ENCODE measurements at regions not wholly inside any gene's neighbourhood (a gene's known extent, or its start where the extent isn't known, plus 50 kb on each side); places are given as distances from the start of the nearest gene placed in this dataset.

DNA sequence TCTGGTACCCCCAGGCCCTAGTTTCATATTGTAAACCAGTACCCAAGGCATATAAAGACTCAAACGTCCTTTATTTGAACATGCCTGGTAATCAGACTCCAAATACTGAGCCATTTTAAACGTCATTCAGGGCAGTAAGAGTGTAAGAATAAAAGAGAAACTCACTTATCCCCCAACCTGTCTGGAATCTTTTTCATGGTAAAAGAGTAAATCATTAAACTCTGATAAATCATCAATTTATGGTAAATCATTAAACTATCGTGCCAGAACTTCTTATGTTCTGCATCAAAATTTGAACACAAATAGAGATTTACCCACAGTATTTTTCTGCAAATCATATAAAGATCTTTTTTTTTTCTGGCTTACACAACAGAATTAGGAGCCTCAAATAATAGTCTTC is 734.3 kb upstream of the POT1 start:
- no peak for DNase-seq (ENCODE audit: low spot score)

DNA sequence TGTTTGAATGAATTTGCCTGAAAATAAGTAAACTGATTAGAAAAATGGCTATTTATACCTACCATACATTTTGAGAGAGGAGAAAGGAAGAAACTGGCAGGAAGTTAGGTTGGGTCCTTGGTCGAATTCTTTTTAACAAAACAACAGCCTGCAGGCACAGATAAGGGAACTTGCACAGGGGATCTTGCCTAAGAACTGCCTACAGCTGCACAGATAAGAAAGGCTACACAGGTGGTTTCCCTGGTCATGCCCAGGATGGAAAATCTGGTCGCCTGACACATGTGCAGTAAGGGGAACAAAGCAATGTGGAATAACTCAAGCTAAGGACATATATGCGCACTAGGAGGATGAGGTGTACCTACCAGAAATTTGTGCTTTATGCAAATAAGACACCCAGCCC is 732.1 kb upstream of the POT1 start:
- DNase-seq (ENCODE audit: low spot score): no peak

DNA sequence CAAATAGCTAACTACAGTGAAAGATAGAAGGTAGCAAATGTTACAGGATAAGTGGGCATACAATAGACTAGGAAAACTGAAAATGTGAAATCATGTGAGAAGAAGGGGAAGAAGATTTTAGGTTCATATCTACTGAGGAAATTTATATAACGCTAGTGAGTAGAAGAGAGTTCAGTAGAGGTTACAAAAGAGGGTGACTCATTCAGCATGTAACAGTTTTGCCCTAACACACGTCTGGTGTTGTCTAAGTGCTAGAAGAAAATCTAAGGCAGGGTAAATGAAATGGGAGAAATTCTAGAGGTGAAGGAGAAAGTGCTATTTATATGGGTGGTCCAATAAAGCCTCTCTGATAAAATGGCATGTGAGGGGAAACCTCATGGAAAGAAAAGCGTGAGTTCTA is 731.4 kb upstream of the POT1 start:
- no peak for DNase-seq (ENCODE audit: low spot score)

DNA sequence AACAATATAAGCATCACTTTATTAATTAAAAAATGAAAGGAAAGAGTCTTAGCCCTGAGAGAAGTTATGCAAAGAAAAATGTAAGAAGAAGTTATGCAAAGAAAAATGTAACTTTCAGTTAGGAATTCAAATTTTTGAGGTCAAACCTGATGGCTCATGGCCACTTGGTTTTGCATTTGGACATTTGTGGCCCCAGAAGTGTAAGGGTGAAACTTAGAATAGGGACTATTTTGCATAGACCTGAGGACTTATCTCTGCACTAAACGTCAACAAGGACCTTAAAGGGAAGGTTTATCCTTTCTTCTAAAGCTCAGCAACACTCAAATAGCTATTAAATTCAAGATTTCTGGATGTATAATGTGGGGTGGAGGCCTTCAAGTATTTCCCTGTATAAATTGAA is 724.5 kb upstream of the POT1 start:
- no peak for DNase-seq (ENCODE audit: low spot score)

DNA sequence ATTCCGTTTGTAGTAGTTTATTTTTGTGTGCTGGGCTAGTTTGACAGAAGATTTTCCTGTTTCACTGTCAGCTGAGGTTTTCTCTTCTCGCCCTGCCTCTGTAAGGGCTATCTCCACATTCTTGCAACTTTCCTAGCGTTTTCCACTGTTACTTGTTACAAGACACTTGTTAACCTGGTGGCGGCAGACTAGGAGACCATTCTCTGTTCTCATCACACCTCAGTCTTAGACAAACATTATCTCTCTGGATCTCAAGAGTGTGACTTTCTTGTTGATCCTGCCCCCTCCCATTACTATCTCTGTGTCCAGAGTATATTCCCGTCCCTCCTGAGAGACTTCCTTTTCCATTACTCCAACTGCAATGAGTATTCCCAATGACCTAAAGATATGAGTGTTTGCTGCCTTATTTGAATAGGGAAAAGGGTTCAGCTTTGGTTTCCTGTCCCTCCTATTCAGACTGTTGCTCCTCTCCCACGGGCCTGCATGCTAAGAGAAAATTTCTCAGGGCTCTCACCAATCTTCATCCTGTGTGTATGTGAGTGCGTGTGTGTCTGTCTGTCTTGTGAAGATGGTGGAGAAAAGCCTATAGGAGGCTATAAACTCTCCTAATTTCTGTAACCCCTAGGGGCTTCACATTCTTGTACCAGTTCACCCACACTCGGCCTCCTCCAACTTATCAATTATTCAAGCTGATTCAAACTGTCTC is 722.4 kb upstream of the POT1 start:
- DNase-seq (ENCODE audit: low spot score): no peak

DNA sequence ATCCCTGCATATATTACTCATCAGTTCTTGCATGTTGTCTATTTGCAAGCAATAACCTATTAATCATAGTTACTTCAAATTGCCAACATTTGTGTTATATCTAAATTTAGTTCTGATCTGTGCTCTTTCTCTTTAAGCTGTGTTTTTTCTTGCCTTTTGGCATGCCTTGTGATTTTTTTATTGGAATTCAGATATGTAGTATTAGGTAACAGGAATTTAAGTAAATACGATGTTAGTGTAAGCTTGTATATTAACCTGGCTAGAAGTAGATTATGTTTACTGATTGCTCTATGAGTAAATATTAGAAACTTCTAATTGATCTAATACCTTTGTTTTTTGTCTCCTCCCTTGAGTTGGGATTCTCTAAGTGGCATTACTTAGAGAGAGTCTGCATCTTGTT is 718.9 kb upstream of the POT1 start:
- no peak for DNase-seq (ENCODE audit: low spot score)

DNA sequence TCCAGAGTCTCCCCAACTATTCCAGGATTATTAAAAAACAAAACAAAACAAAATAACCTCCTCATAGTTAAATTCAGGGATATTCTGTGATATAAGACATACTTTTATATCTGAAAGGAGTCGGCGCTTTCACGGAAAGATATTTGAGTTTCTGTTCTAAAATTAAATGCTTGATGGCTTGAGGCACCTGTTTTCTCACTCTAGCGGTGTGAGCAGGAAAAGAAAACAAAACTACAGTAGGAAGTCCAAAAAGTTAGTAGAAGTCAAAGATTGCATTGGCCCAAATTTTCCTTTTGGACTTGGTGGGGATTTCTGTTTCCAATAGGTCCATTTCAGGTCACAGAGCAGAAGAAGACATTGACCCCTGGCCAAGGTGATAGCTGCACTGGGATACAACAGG is 716.1 kb upstream of the POT1 start:
- no peak for DNase-seq (ENCODE audit: low spot score)

DNA sequence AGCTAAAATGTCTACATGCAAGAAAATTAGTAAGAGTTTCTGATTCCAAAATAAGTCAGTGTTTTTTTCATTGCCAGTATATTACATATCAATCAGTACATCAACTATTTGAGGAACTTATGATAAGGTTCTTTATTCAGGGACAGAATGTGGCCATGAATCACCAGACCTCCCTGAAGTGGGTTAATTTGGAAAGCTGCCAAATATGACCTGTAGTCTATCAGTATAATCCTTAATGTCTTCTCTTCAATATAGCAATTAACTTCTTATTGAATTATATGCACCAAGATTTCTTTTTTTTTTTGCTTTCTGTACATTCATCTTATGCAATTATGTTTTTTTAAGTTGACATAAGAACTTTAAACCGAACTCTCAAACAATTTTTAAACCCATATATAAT is 714.5 kb upstream of the POT1 start:
- no peak for DNase-seq (ENCODE audit: low spot score)

DNA sequence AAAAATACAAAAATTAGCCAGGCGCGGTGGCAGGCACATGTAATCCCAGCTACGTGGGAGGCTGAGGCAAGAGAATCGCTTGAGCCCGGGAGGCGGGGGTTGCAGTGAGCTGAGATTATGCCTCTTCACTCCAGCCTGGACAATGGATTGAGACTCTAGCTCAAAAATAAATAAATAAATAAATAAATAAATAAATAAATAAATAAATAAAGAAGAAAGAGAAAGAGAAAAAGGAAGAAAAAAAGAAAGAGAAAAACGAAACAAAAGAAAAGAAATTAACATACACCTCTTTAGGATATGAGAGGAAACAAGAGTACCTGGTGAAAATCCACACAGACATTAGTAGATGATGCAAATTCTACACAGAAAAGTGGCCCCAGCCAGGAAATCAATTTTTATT is 713.7 kb upstream of the POT1 start:
- DNase-seq (ENCODE audit: low spot score): no peak

DNA sequence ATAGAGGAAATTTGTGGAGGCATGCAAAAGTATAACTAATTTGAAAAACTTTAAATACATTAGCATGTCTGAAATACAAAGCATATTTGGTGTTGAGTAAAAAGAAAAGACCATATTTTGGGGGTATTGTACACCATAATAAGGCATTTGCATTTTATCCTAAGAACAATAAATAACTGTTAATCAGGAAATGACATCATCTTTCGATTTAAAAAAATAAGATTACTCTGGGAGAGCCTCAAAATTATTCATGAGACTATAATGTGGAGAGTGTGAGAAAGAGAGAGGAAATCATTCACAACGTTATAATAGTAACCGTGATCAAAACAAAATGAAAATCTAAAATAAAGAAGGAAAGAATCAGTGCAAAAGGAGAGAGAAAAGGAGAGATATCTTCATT is 712.3 kb upstream of the POT1 start:
- no peak for DNase-seq (ENCODE audit: low spot score)

DNA sequence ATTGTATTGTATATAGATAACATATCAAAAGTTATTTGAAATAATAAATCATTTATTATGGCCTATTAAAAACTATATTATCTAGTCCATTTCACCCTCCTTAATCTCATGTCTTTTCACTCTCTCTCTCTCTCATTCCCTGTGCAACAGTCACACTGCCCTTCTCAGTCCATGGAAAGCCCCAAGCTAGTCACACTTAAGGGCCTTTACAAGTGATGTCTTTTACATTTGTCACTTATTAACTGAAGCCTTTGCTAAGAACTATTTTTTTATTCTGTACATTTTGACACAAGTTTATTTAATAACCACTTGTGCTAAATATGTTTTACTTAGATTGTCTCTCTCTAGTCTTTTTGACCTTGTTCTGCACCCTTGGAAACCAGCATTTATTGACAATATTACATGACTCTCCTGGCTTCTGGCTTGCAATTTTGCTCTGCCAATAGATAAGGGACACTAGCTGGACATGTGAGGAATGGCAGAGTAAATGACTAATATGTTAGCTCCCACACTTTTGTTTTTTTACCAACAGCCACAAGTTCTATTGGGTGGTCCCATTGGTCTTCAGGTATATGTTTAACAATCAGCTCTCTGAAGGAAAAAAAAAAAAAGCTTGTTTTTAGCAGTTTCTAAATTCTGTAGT is 706.8 kb upstream of the POT1 start:
- DNase-seq (ENCODE audit: low spot score): no peak

DNA sequence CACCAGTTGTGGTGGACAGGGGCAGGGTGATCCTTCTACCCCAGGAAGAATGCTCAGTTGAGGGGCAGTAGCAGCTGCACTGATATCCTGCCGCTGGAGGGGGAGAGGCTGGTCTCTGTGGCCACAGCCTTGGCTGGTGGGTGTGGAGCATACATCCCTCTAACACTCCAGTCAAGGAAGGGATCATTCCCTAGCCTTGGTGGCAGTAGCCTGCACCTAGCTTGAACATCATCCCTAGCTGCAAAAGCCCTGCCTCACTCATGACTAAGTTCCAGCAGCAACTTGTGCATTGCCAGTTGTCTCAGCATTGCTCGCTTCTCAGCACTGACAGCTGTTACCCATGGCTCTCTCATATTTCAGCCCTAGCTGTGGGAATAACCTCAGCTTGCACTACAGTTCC is 688.9 kb upstream of the POT1 start:
- no peak for DNase-seq (ENCODE audit: low spot score)

DNA sequence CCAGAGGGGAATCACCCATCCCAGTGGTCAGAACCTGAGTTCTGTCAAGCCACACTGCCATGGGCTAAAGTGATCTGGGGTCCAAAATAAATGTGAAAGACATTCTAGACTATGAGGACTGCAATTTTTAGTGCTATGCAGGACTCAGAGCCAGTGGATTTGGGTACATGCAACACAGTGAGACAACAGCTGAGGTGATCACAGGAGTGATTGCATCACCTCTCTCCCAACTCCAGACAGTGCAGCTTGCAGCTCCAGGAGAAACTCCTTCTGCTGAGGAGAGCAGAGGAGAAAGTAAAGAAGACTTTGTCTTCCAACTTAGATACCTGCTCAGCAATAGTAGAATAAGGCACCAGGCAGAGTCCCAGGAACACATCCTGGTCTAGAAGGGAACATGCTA is 682.0 kb upstream of the POT1 start:
- DNase-seq (ENCODE audit: low spot score): no peak

DNA sequence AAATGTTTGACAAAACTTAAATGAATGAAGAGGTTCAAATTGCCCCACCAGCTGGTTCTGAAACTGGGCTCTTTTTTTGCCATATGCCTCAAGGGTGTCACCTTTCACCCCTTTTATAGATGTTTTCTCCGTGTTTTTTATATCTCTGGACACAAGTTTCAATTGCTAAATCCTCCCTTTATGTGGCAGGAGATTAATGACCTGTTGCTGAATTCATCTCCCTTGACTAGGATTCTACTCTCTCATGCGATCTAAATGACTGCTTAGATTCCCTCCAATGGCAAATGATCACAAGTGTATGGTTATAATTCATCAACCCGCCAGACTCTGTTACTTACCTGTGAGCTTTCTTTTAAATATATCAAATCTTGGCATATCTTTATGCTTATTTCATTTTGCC is 677.0 kb upstream of the POT1 start:
- no peak for DNase-seq (ENCODE audit: low spot score)

DNA sequence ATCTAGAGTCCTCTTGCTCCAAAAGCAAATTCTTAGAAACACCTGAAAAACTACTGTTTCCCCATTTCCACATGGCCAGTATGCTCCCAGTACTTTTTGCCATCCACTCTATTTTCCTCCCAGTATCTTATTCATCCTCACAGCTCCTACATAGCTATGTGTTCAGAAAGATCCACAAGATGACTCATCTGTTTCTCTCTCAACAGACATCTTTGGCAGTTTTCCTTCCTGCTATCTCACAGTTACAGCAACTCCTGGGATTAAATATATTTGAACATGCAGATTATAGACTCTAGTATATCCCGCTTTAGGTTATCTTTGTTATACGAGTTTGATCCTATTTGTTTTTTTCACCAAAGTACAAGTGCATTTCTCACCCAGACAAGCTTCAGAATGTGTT is 675.6 kb upstream of the POT1 start:
- no peak for DNase-seq (ENCODE audit: low spot score)

DNA sequence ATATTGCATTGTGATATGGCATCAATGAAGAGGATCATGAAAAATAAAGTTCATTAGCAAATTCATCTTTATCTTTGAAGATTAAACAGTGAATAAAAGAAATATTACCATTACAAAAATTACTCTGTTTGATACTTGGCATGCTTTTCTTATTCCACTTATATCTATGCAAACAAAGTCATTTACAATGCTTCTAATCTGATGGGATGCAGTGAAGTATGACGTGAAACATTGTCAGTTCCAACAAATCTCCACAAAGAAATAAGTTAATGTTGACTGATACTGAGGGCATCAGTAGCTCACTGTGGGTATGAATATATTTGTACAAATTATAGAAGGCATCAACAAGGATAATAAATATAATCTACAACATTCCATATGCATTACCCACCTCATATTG is 672.8 kb upstream of the POT1 start:
- DNase-seq (ENCODE audit: low spot score): no peak

DNA sequence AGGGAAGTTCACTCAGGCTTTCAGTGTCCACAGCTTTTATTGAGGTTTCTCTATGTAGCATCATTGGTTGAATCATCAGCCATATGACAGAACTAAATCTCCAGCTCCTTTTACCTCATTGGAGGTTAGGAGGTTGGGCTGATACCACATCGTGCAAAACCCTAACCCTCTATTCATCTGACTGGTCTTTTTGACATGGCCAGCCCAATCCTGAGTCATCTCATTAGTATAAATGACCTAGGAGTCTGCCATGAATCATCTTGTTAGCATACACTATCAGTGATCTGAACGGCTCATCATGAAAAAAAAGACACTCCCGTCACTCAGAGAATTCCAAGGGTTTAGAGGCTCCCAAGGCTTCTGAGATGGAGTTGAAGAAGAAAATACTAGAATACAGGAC is 669.8 kb upstream of the POT1 start:
- DNase-seq (ENCODE audit: low spot score): no peak

DNA sequence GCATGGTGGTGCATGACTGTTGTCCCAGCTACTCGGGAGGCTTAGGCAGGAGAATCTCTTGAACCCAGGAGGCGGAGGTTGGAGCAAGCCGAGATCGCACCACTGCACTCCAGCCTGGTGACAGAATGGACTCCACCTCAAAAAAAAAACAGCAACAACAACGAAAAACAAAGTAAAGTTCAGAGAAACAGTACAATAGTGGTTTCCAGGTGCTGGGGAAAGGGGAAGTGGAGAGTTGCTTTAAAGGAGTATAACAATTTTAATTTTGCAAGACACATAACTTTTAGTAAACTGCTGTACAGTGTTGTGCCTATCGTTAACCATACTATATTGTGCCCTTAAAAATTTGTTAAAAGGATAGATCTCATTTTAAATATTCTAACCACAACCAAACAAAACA is 662.7 kb upstream of the POT1 start:
- no peak for DNase-seq (ENCODE audit: low spot score)

DNA sequence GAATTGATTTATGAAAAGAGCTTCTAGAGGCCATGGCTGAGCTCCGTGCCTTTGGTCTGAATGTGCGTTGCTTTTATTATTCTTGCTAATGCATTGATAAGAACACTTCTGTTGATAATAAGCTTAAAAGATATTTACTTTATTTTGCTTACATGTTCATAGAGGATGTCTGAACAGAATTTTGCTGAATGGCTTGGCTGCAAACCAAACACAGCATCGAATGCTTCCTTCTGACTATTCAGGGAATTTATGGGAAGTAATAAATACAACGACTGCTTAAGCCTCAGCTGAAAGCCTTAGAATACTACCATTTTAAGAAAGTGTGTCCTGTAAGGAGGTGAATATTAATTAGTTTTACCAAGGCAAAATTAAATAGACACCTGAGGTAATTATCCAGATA is 643.5 kb upstream of the POT1 start:
- no peak for DNase-seq (ENCODE audit: low spot score)

DNA sequence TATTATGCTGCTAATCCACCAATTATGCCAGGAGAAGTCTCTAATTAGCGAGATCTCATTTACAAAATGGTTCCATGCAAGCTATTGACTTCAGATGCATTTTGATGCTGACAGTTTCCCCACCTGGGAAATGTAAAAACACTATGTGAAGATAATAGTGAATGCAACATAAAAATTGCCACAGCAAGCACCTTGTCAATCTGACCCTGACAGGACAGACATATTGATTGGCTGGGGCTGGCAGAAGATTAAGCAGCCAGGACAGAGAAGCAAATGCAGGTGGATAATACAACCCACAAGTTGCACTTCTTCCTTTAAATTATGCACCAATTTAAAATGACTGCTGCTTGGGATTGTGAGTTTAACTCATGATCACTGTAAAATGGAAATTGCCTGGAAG is 642.8 kb upstream of the POT1 start:
- no peak for DNase-seq (ENCODE audit: low spot score)

DNA sequence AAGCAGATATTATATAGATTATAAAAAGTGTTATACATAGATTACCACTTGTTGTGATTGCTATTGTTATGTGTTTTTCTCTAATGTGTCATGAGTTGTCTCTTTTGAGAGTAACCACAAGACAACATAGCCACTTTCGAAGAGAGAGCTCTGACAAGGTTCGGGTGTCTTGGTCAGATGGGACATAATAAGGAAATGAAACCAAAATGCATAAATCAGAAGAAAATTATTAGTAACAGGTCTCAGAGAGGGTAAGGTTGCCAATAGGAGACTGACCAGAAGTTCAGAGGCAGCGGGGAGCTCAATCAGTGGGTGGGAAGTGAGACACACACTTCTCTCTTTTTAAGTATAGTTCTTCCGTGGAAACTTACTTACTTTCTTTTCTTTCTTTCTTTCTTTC is 639.2 kb upstream of the POT1 start:
- DNase-seq (ENCODE audit: low spot score): no peak

DNA sequence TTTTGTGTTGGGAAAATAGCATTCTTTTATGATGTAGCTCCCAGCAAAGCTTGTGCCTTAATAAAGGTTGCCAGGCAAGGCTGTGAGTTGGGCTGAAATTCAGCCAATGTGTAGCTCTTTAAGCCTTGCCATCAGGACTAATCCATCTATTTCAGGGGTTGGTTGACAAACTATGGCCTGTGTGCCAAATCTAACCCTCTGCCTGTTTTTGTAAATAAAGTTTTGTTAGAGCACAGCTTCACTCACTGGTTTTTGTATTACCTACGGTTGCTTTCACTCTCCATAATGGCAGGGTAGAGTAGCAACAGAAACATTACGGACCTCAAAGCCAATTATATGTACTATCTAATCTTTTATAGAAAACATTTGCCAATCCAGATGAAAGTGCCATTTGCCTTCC is 638.1 kb upstream of the POT1 start:
- DNase-seq (ENCODE audit: low spot score): no peak

DNA sequence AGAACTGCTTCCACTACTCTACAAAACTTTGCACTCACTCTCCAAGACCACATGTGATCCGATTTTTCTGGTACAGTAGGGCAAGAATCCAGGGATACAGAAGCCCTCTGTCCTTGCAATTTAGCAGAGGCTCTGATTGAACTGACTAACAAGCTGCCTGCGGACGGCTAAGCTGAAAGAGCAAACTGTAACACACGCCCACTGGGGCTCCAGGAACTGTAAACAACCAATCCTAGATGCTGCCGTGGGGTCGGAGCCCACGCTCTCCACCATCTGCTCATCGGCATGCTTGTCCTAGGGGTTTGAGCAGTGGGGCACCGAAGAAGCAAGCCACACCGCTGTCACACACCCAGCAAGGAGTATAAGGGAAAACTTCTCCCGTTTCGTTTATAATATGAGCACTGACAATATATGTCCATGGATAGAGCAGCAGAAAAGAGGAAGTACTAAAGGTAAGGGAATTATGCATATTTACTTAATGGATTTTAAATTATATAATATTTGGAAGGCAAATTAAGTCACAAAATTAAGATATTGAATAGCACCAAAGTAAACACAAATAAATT is 634.4 kb upstream of the POT1 start:
- DNase-seq (ENCODE audit: low spot score): no peak

DNA sequence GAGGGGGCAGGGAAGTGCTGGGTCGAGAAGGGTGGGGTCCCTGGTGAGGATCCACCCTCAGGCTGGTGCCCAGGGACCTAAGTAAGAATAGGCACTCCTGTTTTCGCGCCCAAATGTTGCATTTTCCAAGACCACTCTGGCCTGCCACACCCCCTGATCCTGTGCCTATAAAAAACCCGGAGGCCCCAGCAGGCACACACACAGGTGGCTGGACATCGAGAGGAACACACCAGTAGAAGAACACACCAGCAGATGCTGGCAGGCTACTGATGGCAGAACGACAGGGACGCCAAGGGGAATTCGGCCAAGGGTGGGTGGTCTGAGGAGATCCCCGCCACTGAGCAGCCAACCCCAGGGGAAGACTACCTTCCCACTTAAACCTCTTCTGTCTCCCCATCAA is 633.9 kb upstream of the POT1 start:
- DNase-seq (ENCODE audit: low spot score): no peak
